K562 (cell line): ENCODE measurements at regions not wholly inside any gene's neighbourhood (a gene's known extent, or its start where the extent isn't known, plus 50 kb on each side); places are given as distances from the start of the nearest gene placed in this dataset.

Experiments used
- ATAC-seq: fragments of 200-7000 bp; cut with Tn5 transposase; 3 replicates; pipeline ENCODE4 v1.9.1; 2020; ENCODE audit warnings: moderate library complexity
- BruUV-seq: library from RNA; stranded (reverse); fragments of 400-500 nt; replicated peaks from 2 replicates; lab custom pipeline; 2021; lab: Mats Ljungman, UMichigan
- CTCF ChIA-PET: fragments of 300-600 bp; formaldehyde crosslinking; extraction: SDS; loops from one replicate; lab custom pipeline; 2021; ENCODE audit warnings: low intra/inter-chr PET ratio; lab: Yijun Ruan, JAX
- POLR2A ChIA-PET: fragments of 300-600, 350-650 bp; sonication (Branson Sonifier 250); formaldehyde crosslinking; extraction: SDS; loops from one replicate; lab custom pipeline; 2021; ENCODE audit warnings: antibody characterized with exemption, inconsistent platforms; lab: Yijun Ruan, JAX
- DNase-seq, 4 experiments: peaks; one replicate each; pipeline versions ENCODE4 v3.0.0 to v3.0.0-alpha.2; 2011 to 2018; ENCODE audit warnings: low spot score in 3 of 4, mixed read lengths in 3 of 4; ENCODE audit errors: extremely low read depth in 1 of 4
- FAIRE-seq: peaks from 2 replicates; lab custom pipeline; 2011; peaks lifted over from hg19 to GRCh38; lab: Jason Lieb, UNC
- H2AFZ ChIP-seq: 2 replicates; pipeline ENCODE4 v1.6.0; 2011; ENCODE audit warnings: low read depth, low read length, control low read depth, inconsistent platforms
- H3K27ac ChIP-seq: fragments of 200-600 bp; 3 replicates; pipeline ENCODE4 v1.8.0; 2011; ENCODE audit warnings: low read depth, mild to moderate bottlenecking, control low read depth, inconsistent platforms, low read length, moderate library complexity, mixed read lengths; ENCODE audit errors: extremely low read depth
- H3K27me3 ChIP-seq, 2 experiments: fragments of 300-600 bp in 1 of 2; 2 replicates in 1 of 2; 3 replicates in 1 of 2; pipeline versions ENCODE4 v1.6.0 to v1.8.0; 2011; ENCODE audit warnings: inconsistent platforms in 2 of 2, low read length in 2 of 2, mild to moderate bottlenecking in 1 of 2, mixed read lengths in 1 of 2, moderate library complexity in 1 of 2; ENCODE audit not compliant: control insufficient read depth in 2 of 2, insufficient read depth in 2 of 2
- H3K36me3 ChIP-seq: fragments of 300-600 bp; 3 replicates; pipeline ENCODE4 v1.8.0; 2011; ENCODE audit warnings: mild to moderate bottlenecking, low read length, inconsistent platforms; ENCODE audit not compliant: control insufficient read depth, insufficient read depth
- H3K4me1 ChIP-seq, 2 experiments: fragments of 200-600 bp in 1 of 2; replicated peaks in 1 of 2; 2 replicates in 1 of 2; 3 replicates in 1 of 2; pipeline versions ENCODE4 v1.5.1 to v1.8.0; 2011; ENCODE audit warnings: inconsistent platforms in 2 of 2, low read length in 2 of 2, mild to moderate bottlenecking in 1 of 2, mixed read lengths in 1 of 2, moderate library complexity in 1 of 2; ENCODE audit not compliant: control insufficient read depth in 2 of 2, insufficient read depth in 2 of 2
- H3K4me2 ChIP-seq: 2 replicates; pipeline ENCODE4 v1.6.1; 2011; ENCODE audit warnings: low read length, control low read depth, inconsistent platforms, mixed read lengths; ENCODE audit not compliant: insufficient read depth
- H3K4me3 ChIP-seq: fragments of 200-600 bp; sonication (generic), shearing (Covaris generic); 2 replicates; pipeline ENCODE4 v1.5.1; 2016; ENCODE audit warnings: control low read depth, inconsistent platforms
- H3K79me2 ChIP-seq: fragments of 200-600 bp; 3 replicates; pipeline ENCODE4 v1.8.0; 2011; ENCODE audit warnings: low read length, inconsistent platforms; ENCODE audit not compliant: control insufficient read depth, insufficient read depth
- H3K9ac ChIP-seq, 2 experiments: 2 replicates each; pipeline versions ENCODE4 v1.6.0 to v1.6.1; 2011; ENCODE audit warnings: low read depth in 2 of 2, low read length in 2 of 2, control low read depth in 1 of 2, inconsistent platforms in 1 of 2, mild to moderate bottlenecking in 1 of 2, mixed read lengths in 1 of 2; ENCODE audit not compliant: insufficient read depth in 1 of 2
- H3K9me1 ChIP-seq: one replicate; pipeline ENCODE4 v1.6.0; 2011; ENCODE audit warnings: inconsistent platforms, mild to moderate bottlenecking, low read length, moderate library complexity; ENCODE audit not compliant: control insufficient read depth, insufficient read depth
- H3K9me3 ChIP-seq: replicated peaks from 2 replicates; pipeline ENCODE4 v1.5.1; 2011; ENCODE audit warnings: low read depth, low read length, inconsistent platforms; ENCODE audit not compliant: control insufficient read depth, insufficient read depth
- H4K20me1 ChIP-seq: replicated peaks from 2 replicates; pipeline ENCODE4 v1.6.1; 2011; ENCODE audit warnings: low read length, inconsistent platforms, mixed read lengths; ENCODE audit not compliant: control insufficient read depth, insufficient read depth
- CAMTA2 ChIP-seq: fragments of 250-450 bp; sonication (Bioruptor Pico); conservative IDR thresholded peaks from 2 replicates; pipeline ENCODE4 v1.5.1; 2022
- IRF2 ChIP-seq: sonication (generic); formaldehyde crosslinking; IDR thresholded peaks from 2 replicates; pipeline ENCODE4 v1.8.1; 2022; ENCODE audit warnings: mild to moderate bottlenecking, missing genetic modification reagents
- KDM5B ChIP-seq: fragments of 200-600 bp; sonication (generic); IDR thresholded peaks from 2 replicates; pipeline ENCODE4 v1.6.1; 2012; ENCODE audit warnings: low read depth, mild to moderate bottlenecking, moderate library complexity, low read length, control low read depth, inconsistent platforms; ENCODE audit not compliant: insufficient replicate concordance
- KLF6 ChIP-seq: fragments of 250-450 bp; sonication (Bioruptor Pico); IDR thresholded peaks from 2 replicates; pipeline ENCODE4 v1.4.0; 2020; ENCODE audit warnings: mild to moderate bottlenecking, moderate library complexity, borderline replicate concordance
- POLR2AphosphoS5 ChIP-seq: IDR thresholded peaks from 2 replicates; pipeline ENCODE4 v1.6.1; 2011; ENCODE audit warnings: mild to moderate bottlenecking, low read depth, low read length, moderate library complexity; ENCODE audit not compliant: control insufficient read depth, insufficient read depth
- PRMT5 ChIP-seq: sonication (generic); formaldehyde crosslinking; IDR thresholded peaks from 2 replicates; pipeline ENCODE4 v1.5.0; 2020; ENCODE audit warnings: missing genetic modification reagents
- RBBP5 ChIP-seq: fragments of 200-600 bp; sonication (generic); IDR thresholded peaks from 2 replicates; pipeline ENCODE4 v1.6.1; 2012; ENCODE audit warnings: borderline replicate concordance, mild to moderate bottlenecking, low read length, control low read depth, inconsistent platforms; ENCODE audit not compliant: insufficient read depth, poor library complexity, severe bottlenecking
- ZNF3 ChIP-seq: fragments of 250-450 bp; sonication (Bioruptor Pico); IDR thresholded peaks from 2 replicates; pipeline ENCODE4 v1.5.0; 2021; ENCODE audit warnings: mild to moderate bottlenecking, moderate library complexity
- WGBS: fragments of 100-300 bp; shearing (Covaris generic); methylation state at CpG from one replicate; pipeline ENCODE4 v1.1.6; 2016; ENCODE audit warnings: low coverage, mixed read lengths; ENCODE audit not compliant: insufficient coverage; ENCODE audit errors: missing lambda C conversion rate; 5-methylcytosine and 5-hydroxymethylcytosine counted together
- in situ Hi-C: fragments of 300-500 bp; cut with MboI; formaldehyde crosslinking; loops from 4 replicates; pipeline ENCODE4 v1.15.0; 2018; ENCODE audit warnings: inconsistent platforms, mixed read lengths
- intact Hi-C: fragments of 100-400 bp; cut with micrococcal nuclease; formaldehyde crosslinking; loops from 2 replicates; pipeline ENCODE4 v1.14.2; 2022
- TF ChIP-seq, protein P1 (sequence below): sonication (generic); formaldehyde crosslinking; IDR thresholded peaks from 2 replicates; pipeline ENCODE4 v1.8.0; 2022; ENCODE audit warnings: missing genetic modification reagents, mild to moderate bottlenecking, moderate library complexity, borderline replicate concordance
- TF ChIP-seq, protein P2 (sequence below): sonication (generic); formaldehyde crosslinking; IDR thresholded peaks from 2 replicates; pipeline ENCODE4 v1.4.0; 2020; ENCODE audit warnings: mild to moderate bottlenecking, missing genetic modification reagents
- TF ChIP-seq, protein P3 (sequence below), 2 experiments: IDR thresholded peaks; 2 replicates each; pipeline ENCODE4 v1.6.1; 2011; ENCODE audit warnings: borderline replicate concordance in 1 of 2, control low read depth in 1 of 2, low read depth in 1 of 2, low read length in 1 of 2, mild to moderate bottlenecking in 1 of 2, mixed read lengths in 1 of 2, moderate library complexity in 1 of 2; ENCODE audit not compliant: insufficient read depth in 1 of 2, insufficient read length in 1 of 2, poor library complexity in 1 of 2, severe bottlenecking in 1 of 2; ENCODE audit errors: extremely low read depth in 1 of 2

DNA sequence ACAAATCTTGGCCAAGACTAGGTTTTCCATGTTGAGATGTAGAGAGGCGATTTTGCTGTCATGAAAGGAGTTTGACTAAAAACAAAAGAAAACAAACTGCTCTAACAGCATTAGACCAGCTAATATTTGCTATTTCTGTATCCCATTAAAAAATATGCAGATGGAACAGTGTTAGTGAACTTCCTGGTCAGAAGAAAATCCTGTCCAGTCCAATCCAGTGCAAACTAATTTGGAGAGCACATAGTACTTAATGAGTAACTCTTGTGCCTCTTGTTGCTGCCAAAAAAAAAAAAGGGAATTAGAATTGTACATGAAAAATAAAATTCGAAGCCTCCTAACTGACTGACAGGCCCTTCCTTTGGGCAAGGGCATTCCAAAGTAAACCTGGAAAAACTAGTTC, 298.8 kb downstream of the ETNK1 start (continued):
- no peak for TF ChIP-seq IRF2 (CRISPR knock-in tag)

DNA sequence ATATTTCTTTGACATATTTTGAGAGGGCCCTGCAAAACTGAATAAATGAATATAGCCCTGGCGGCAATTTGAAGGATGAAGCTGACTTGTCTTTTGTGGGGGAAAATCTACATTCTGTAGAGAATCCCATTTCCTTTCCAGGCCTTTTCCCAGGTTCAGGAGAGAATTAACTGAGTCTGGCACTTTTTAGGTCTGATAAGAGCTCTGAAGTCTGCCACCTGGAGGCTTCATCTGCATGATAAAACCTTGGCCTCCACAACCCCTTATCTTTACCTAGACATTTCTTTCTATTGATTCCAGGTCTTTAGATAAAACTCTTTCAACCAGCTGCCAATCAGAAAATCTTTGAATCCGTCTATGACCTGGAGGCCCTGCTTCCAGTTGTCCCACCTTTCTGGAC, 299.4 kb downstream of the ETNK1 start:
- H3K4me3 ChIP-seq, result no peak overlapping the region
- no peak overlapping the region for H2AFZ ChIP-seq
- H3K27me3 ChIP-seq, result peaks cover 0 to 3% of the 10 kb centered on the region in 2 experiments; a peak in 2 of 5 replicates
- in situ Hi-C loops, result no loop called here
- no peaks in the 10 kb centered on the region for H3K36me3 ChIP-seq
- BruUV-seq, result no TSS peak
- no peaks in the 10 kb centered on the region; a peak in 1 of 5 replicates for H3K4me1 ChIP-seq
- ChIA-PET POLR2A (no interaction called here), CTCF (no interaction called here)
- WGBS, result 6% methylated on average over 2 of the region's 2 CpGs
- no peak overlapping the region for H3K27ac ChIP-seq
- no peak for FAIRE-seq
- DNase-seq, result no peak
- no peaks in the 10 kb centered on the region for H3K9me1 ChIP-seq
- H3K9me3 ChIP-seq, result no peaks in the 10 kb centered on the region
- ATAC-seq, result no peak
- intact Hi-C loops, result no loop called here
- no peak overlapping the region for H3K9ac ChIP-seq
- no peaks in the 10 kb centered on the region for H3K79me2 ChIP-seq
- no peaks in the 10 kb centered on the region; the same call in 1 of the 2 replicates for H4K20me1 ChIP-seq
- H3K4me2 ChIP-seq, result no peak overlapping the region
- TF ChIP-seq KDM5B (no peak), PRMT5 (CRISPR knock-in tag) (no peak), CAMTA2 (CRISPR knock-in tag) (no peak), RBBP5 (no peak), POLR2AphosphoS5 (no peak), ZNF3 (CRISPR knock-in tag) (no peak), KLF6 (CRISPR knock-in tag) (no peak)
- TF ChIP-seq, protein P1, sequence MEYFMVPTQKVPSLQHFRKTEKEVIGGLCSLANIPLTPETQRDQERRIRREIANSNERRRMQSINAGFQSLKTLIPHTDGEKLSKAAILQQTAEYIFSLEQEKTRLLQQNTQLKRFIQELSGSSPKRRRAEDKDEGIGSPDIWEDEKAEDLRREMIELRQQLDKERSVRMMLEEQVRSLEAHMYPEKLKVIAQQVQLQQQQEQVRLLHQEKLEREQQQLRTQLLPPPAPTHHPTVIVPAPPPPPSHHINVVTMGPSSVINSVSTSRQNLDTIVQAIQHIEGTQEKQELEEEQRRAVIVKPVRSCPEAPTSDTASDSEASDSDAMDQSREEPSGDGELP (CRISPR knock-in tag), result no peak
- TF ChIP-seq, protein P2, sequence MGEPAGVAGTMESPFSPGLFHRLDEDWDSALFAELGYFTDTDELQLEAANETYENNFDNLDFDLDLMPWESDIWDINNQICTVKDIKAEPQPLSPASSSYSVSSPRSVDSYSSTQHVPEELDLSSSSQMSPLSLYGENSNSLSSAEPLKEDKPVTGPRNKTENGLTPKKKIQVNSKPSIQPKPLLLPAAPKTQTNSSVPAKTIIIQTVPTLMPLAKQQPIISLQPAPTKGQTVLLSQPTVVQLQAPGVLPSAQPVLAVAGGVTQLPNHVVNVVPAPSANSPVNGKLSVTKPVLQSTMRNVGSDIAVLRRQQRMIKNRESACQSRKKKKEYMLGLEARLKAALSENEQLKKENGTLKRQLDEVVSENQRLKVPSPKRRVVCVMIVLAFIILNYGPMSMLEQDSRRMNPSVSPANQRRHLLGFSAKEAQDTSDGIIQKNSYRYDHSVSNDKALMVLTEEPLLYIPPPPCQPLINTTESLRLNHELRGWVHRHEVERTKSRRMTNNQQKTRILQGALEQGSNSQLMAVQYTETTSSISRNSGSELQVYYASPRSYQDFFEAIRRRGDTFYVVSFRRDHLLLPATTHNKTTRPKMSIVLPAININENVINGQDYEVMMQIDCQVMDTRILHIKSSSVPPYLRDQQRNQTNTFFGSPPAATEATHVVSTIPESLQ (CRISPR knock-in tag), result no peak
- TF ChIP-seq, protein P3, sequence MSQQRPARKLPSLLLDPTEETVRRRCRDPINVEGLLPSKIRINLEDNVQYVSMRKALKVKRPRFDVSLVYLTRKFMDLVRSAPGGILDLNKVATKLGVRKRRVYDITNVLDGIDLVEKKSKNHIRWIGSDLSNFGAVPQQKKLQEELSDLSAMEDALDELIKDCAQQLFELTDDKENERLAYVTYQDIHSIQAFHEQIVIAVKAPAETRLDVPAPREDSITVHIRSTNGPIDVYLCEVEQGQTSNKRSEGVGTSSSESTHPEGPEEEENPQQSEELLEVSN (IDR thresholded peaks at IDR 0.05; ENCODE audit: borderline replicate concordance in 1 of 2, extremely low read depth in 1 of 2, insufficient read depth in 1 of 2, insufficient read length in 1 of 2, low read depth in 1 of 2, low read length in 1 of 2, poor library complexity in 1 of 2, severe bottlenecking in 1 of 2), result no peak
